Ovary (tissue), 3 donors: ENCODE measurements at regions not wholly inside any gene's neighbourhood (a gene's known extent, or its start where the extent isn't known, plus 50 kb on each side); places are given as distances from the start of the nearest gene placed in this dataset.

ENCODE experiments used
- POLR2A ChIP-seq: fragments of 450-650 bp; IDR thresholded peaks from one replicate; pipeline ENCODE4 v1.6.1; 2017; ENCODE audit warnings: antibody characterized with exemption, mild to moderate bottlenecking, moderate library complexity
- TF ChIP-seq, protein P1 (sequence below), 3 donors: fragments of 450-650 bp in 2 of 3; fragments of 200-600 bp in 1 of 3; IDR thresholded peaks; one replicate each; pipeline versions ENCODE4 v1.5.1 to v1.8.0; 2016 to 2022; ENCODE audit warnings: antibody characterized with exemption in 3 of 3, mild to moderate bottlenecking in 1 of 3
- donor health status: DM: no; HTN: no; CAD: no.

DNA sequence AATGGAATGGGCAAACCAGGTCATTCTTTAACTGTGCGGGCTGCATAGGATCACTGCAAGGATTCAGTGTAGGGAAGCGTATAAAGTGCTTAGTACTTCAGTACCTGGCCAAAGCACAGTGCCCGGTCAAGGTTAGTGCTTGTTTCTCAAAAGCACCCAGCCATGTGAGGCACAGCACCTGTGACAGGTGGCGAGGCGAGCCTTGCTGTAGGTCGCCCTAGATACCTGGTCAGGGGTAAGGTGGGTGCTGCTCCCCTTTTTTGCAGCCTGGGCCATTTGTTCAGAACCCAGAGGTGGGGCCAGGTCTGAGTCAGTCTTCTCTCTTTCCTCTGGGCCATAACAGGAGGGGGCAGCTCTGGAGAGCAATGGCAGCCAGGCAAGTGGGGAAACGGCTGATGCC, 172.0 kb downstream of the IRF8 start:
- TF ChIP-seq, protein P1, sequence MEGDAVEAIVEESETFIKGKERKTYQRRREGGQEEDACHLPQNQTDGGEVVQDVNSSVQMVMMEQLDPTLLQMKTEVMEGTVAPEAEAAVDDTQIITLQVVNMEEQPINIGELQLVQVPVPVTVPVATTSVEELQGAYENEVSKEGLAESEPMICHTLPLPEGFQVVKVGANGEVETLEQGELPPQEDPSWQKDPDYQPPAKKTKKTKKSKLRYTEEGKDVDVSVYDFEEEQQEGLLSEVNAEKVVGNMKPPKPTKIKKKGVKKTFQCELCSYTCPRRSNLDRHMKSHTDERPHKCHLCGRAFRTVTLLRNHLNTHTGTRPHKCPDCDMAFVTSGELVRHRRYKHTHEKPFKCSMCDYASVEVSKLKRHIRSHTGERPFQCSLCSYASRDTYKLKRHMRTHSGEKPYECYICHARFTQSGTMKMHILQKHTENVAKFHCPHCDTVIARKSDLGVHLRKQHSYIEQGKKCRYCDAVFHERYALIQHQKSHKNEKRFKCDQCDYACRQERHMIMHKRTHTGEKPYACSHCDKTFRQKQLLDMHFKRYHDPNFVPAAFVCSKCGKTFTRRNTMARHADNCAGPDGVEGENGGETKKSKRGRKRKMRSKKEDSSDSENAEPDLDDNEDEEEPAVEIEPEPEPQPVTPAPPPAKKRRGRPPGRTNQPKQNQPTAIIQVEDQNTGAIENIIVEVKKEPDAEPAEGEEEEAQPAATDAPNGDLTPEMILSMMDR (IDR thresholded peaks at IDR 0.05): no peak
- TF ChIP-seq POLR2A: no peak
